SK-N-MC (cell line): ENCODE measurements at regions not wholly inside any gene's neighbourhood (a gene's known extent, or its start where the extent isn't known, plus 50 kb on each side); places are given as distances from the start of the nearest gene placed in this dataset.

ENCODE experiments used
- DNase-seq: peaks from one replicate; pipeline ENCODE4 v3.0.0-alpha.2; 2011; ENCODE audit warnings: low read depth, low spot score
- H3K27ac ChIP-seq: fragments of 200-600 bp; sonication (generic); 2 replicates; pipeline ENCODE4 v1.5.1; 2016; ENCODE audit warnings: mixed run types
- H3K36me3 ChIP-seq: fragments of 200-600 bp; sonication (generic); 2 replicates; pipeline ENCODE4 v1.6.1; 2017; ENCODE audit warnings: antibody characterized with exemption, low read length, mixed read lengths; ENCODE audit not compliant: insufficient read depth
- H3K4me3 ChIP-seq: fragments of 200-600 bp; sonication (generic); 2 replicates; pipeline ENCODE4 v1.5.1; 2016
- H3K9ac ChIP-seq: fragments of 200-600 bp; sonication (generic); 2 replicates; pipeline ENCODE4 v1.8.0; 2017; ENCODE audit warnings: mixed run types, mixed read lengths; ENCODE audit not compliant: insufficient read length
- H3K9me3 ChIP-seq: fragments of 200-600 bp; sonication (generic); 2 replicates; pipeline ENCODE4 v1.6.1; 2017; ENCODE audit warnings: low read depth, mild to moderate bottlenecking, antibody characterized with exemption, low read length, moderate library complexity, mixed read lengths
- EZH2 ChIP-seq: fragments of 200-600 bp; sonication (generic); IDR thresholded peaks from one replicate; pipeline ENCODE4 v1.6.1; 2017; ENCODE audit warnings: antibody characterized with exemption
- FOXP2 ChIP-seq: optimal IDR thresholded peaks from 2 replicates; pipeline ENCODE3; 2011; ENCODE audit warnings: mild to moderate bottlenecking, moderate library complexity; ENCODE audit not compliant: insufficient read depth; ENCODE audit errors: extremely low read length, control extremely low read depth
- POLR2AphosphoS5 ChIP-seq: IDR thresholded peaks from 2 replicates; pipeline ENCODE4 v1.6.1; 2012; ENCODE audit warnings: mild to moderate bottlenecking, low read depth, low read length, borderline replicate concordance

DNA sequence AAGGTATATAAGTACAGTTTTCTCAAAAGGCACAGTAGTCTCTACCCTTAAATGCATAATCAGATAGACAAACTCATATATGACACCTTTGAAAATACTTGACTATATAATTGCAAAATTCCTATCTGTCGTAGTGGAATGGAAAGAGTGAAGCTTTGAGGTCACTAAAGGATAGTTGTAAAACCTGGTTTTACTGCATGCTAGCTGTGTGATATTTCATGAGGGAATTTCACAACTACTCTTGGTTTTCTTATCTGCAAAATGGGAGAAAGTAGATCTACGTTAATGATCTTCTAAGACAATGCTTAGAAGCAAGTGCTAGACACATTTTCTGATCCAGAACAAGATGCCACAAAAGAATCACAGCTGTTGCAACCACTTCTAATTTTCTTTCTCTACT lies 332.2 kb downstream of the AASDHPPT start:
- Histone ChIP-seq H3K9ac (no peak overlapping the region), H3K27ac (no peak overlapping the region), H3K9me3 (no peaks in the 10 kb centered on the region), H3K4me3 (no peak overlapping the region), H3K36me3 (no peaks in the 10 kb centered on the region)
- DNase-seq: no peak
- no peak for TF ChIP-seq EZH2
- TF ChIP-seq FOXP2: no peak
- TF ChIP-seq POLR2AphosphoS5: no peak

DNA sequence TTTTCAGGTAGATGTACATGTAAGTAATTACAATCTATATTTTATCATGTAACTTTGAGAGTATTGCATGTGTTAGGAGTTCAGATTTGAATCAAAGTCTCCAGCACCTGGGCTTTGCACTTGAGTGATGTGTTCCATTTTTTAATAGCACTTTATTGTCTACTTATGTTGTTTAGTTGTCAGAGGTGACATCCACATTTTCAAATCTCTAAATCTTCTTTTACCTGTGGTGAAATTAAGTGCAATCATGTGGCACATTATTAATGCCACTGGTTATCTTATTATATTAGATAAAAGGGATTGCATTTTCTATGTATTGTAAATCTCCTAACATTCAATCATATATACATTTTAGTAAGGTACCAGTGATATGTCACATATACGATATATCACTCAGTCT lies 333.4 kb downstream of the AASDHPPT start:
- no peaks in the 10 kb centered on the region for H3K36me3 ChIP-seq
- no peak overlapping the region for H3K9ac ChIP-seq
- no peak for TF ChIP-seq EZH2
- no peak for TF ChIP-seq FOXP2
- no peak for TF ChIP-seq POLR2AphosphoS5
- no peak overlapping the region for H3K4me3 ChIP-seq
- no peak overlapping the region for H3K27ac ChIP-seq
- no peaks in the 10 kb centered on the region for H3K9me3 ChIP-seq
- DNase-seq: no peak

DNA sequence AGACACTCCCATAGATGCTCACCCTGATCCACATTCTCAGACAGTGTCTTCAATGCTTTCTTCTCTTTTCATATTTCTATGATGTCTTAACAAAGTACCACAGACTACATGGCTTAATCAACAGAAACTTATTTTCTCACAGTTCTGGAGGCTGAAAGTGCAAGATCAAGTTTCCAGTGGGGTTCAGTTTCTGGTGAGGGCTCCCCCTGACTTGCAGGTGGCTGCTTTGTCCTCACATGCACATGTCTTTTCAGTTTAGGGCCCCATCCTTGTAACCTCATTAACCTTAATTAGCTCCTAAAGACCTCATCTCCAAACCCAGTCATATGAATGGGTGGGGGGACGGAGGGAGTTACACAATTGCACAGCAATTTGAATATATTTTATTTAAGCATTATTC lies 335.8 kb downstream of the AASDHPPT start:
- TF ChIP-seq POLR2AphosphoS5 (no peak), EZH2 (no peak), FOXP2 (no peak)

DNA sequence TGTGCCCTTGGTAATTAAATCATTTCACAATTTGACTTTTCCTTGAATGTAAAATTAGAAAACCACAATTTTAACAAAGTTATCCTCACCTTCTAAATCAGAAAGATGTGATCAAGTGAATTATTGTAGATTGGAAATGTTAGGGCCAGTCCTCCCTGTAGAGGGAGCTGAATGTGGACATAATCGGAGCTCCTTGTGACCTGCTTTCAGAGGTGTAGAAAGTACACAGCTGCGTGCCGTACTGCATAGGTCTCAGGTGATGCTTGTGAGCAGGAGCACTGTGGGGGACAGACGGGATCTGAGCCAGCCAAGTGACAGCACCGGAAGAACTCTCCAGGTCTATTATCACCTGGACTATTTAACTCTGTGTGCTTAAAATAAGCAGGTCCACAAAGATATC lies 338.0 kb downstream of the AASDHPPT start:
- H3K4me3 ChIP-seq: no peak overlapping the region
- H3K36me3 ChIP-seq: no peaks in the 10 kb centered on the region
- no peak for TF ChIP-seq FOXP2
- no peak for TF ChIP-seq EZH2
- TF ChIP-seq POLR2AphosphoS5: no peak

More for the DNA sequence above, 335.8 kb downstream of the AASDHPPT start:
- no peak overlapping the region for H3K9ac ChIP-seq
- DNase-seq: no peak
- H3K9me3 ChIP-seq: no peaks in the 10 kb centered on the region
- H3K36me3 ChIP-seq: no peaks in the 10 kb centered on the region
- H3K27ac ChIP-seq: no peak overlapping the region
- no peak overlapping the region for H3K4me3 ChIP-seq

DNA sequence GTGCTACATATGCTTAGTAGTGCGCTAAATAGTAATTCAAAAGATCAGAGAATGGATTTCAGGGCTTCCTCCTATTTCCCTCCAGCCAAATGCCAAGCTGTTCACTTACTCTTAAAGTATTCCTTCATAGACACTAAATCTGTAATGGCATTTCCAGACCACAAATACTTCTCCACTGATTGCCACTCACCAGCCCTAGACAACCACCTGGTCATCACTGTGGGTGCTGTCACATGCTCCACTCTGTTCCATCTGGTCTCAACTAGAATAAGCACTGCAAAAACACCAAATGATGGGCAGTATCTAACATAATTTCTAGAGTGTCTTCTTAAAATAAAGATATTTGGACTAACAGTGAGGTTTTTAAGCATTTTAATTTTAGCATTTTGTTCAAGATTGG lies 341.3 kb downstream of the AASDHPPT start:
- no peak for DNase-seq
- Histone ChIP-seq H3K27ac (no peak overlapping the region), H3K4me3 (no peak overlapping the region), H3K9me3 (no peaks in the 10 kb centered on the region), H3K36me3 (no peaks in the 10 kb centered on the region), H3K9ac (no peak overlapping the region)
- TF ChIP-seq FOXP2 (no peak), POLR2AphosphoS5 (no peak), EZH2 (no peak)

More for the DNA sequence above, 338.0 kb downstream of the AASDHPPT start:
- H3K27ac ChIP-seq: no peak overlapping the region
- H3K9me3 ChIP-seq: no peaks in the 10 kb centered on the region
- H3K9ac ChIP-seq: no peak overlapping the region
- no peak for DNase-seq

DNA sequence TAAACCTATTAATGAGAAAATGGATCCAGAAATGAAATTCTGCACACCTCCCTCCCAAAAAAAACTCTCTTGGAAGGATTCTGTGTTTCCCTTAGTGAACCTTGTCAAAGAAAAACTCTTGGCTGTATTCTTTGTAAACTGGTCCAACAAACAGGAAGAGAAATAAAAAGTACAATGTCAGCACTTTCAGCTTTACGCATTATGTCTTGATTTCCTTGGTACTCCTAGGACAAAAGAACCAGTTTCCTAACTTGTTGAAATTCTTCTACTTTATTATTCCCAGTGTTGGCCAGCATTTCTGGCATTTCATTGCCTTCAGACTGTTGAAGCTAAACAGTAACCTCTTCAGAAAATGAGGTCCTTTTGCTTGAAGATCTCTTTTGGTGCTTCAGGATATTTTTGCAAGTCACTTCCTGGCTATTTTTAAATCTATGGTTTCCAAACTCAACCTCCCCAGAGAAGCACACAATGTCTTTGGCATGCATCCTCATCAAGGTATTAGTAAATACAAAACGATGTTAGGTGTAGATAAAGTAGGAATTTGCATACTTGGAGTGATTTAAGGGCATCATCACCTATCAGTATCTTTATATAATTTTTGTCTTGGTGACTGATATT lies 342.7 kb downstream of the AASDHPPT start:
- Histone ChIP-seq H3K9me3 (no peaks in the 10 kb centered on the region), H3K4me3 (no peak overlapping the region), H3K36me3 (no peaks in the 10 kb centered on the region), H3K9ac (no peak overlapping the region), H3K27ac (no peak overlapping the region)
- TF ChIP-seq FOXP2: no peak
- no peak for TF ChIP-seq EZH2
- no peak for TF ChIP-seq POLR2AphosphoS5
- no peak for DNase-seq

DNA sequence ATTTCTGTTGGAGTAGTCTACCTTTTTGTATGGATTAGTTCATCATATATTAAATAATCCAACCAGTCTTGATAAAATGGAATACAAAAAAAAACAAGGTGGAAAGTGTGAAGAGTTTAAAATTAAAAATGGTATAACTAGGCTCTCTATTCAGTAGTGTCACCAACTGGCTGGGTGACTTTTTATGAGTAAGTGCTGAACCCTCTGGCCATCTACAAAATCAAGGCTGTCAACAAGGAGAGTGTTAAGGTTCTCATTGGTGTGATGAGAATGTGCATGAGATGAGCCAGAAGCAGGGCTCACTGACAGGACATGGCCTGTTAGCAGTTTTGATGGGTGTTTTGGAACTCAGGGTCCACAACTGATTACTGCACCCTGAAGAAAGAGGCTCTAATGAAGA lies 343.2 kb downstream of the AASDHPPT start:
- H3K27ac ChIP-seq: no peak overlapping the region
- no peaks in the 10 kb centered on the region for H3K9me3 ChIP-seq
- H3K36me3 ChIP-seq: no peaks in the 10 kb centered on the region
- TF ChIP-seq FOXP2 (no peak), EZH2 (no peak), POLR2AphosphoS5 (no peak)
- DNase-seq: no peak
- no peak overlapping the region for H3K4me3 ChIP-seq
- H3K9ac ChIP-seq: no peak overlapping the region

DNA sequence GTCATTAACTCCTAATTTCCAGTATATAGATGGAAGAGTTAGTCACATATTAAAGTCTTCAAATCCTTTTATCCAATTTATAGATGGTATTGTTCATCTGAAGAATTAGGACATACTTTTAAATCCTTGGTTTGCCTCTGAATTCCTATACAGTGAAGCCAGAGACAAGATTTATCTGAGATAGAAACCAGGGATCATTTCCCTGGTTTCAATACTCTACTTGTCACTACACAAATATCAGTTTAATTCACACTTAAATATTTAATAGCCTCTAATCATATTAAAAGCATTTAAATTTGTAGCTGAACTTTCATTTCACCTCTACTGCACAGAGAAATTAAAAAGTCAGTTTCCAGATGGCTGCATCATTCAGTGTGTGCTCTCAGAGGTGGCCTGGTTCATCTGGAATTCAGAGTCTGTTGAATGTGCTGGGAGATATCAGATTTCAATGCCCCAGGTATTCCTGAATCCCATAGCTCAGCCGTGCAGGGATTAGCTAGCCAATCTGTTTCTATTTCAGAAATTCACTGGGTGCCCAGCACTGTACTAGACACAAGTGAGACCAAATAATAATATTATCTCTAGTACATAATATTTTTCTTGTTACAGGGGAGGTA lies 344.3 kb downstream of the AASDHPPT start:
- Histone ChIP-seq H3K9me3 (no peaks in the 10 kb centered on the region), H3K9ac (no peak overlapping the region), H3K4me3 (no peak overlapping the region), H3K27ac (no peak overlapping the region), H3K36me3 (no peaks in the 10 kb centered on the region)
- TF ChIP-seq FOXP2: no peak
- TF ChIP-seq POLR2AphosphoS5: no peak
- DNase-seq: no peak

DNA sequence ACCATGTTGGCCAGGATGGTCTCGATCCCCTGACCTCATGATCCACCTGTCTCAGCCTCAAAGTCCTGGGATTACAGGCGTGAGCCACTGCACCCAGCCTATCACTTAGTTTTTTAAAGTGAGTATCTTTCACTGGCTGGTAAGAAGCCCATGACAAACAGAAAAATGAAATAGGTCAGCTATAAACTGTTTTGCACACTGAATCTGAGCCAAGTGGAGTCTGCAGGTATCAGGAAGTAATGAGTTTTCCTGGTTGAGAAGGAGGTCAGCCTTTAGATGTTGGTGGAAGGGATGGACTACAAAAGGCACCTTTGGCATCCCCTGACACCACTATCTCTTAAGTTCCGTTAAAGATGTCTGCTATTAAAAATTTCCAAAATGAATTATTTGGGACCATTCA lies 345.1 kb downstream of the AASDHPPT start:
- no peak overlapping the region for H3K4me3 ChIP-seq
- H3K36me3 ChIP-seq: no peaks in the 10 kb centered on the region
- H3K27ac ChIP-seq: no peak overlapping the region
- H3K9ac ChIP-seq: no peak overlapping the region
- H3K9me3 ChIP-seq: no peaks in the 10 kb centered on the region
- DNase-seq: no peak
- no peak for TF ChIP-seq EZH2
- TF ChIP-seq POLR2AphosphoS5: no peak
- TF ChIP-seq FOXP2: no peak
